ENCODE measurements at regions not wholly inside any gene's neighbourhood (a gene's known extent, or its start where the extent isn't known, plus 50 kb on each side); places are given as distances from the start of the nearest gene placed in this dataset.

DNA sequence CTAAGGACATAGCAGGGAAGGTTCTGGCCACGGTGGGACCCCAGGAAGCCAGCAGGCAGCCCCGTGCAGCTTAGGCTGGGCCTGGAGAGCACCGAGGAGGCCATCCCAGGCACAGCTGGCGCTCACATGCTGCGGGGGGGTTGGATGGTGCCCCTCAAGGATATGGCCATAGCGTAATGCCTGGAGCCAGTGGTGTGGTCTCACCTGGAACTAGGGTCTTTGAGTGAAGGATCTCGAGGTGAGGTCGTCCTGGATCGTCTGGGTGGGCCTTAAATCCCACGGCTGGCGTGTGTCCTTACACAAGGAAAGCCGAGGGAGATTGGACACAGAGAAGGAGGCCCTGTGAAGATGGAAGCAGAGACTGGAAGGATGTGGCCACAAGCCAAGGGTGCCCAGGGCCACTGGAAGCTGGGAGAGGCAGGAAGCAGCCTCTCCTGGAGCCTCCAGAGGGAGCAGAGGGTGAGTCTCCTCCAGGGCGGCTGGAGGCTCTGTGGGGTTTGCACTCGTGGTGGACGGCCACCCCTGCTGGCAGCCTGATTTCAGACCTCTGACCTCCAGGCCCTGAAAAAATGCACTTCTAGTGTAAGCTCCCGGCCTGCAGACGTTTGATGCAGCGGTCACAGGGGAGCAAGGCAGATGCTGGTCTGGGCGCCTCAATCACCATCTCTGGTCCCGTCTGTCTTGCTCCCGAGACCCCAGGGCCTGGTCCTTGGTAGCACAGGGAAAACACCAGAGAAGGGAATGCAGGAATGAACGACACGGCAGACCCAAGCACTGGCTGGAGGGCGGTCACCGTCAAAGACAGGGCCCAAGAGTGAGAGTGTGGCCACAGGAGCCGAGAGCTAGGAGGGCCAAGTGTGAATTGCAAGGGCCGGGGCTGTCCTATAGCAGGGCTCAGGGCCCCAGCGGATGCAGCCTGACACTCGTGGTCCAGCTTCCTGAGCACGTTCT is 218.6 kb downstream of the KIF26A start:
- no peak for DNase-seq (ENCODE audit: low spot score)

GRCh38 chr14:104357689-104358527 is 219.5 kb downstream of the KIF26A start:
- DNase-seq (ENCODE audit: low spot score), result no peak

DNA sequence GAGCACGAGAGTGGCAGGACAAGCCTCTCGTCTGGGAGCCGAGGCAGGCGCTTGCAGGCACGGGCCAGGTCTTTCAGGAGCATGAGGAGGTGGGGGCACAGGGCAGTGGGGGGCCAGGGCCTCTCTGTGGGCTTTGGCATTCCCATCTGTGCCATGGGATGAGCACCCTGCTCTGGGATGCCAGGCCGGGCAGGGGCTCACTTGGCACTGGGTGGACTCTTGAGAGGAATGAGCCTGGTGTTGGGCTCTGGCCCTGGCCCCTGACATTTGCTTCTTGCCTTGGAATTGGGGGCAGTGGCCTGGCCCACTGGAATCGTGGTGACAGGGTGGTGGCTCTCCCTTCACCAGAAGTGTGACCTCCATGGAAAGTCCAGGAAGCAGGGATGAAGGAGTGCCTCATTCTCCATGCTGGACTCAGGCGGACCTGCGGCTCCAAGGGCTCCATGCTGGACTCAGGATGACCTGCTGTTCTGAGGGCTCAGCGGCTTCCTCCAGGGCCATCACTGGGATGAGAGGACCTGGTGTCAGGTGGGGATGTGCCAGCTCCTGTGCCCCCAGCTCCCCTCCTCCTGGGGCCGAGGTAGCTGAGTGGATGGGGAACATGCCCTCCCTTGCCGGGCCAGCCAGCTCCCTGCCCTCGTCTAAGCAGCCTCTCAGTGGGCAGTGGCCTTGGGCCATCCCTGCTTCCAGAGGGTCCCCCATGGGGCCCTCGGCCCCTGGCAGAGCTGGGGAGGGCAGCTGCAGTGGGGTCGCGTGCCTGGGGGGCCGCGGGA is 220.3 kb downstream of the KIF26A start:
- no peak for DNase-seq (ENCODE audit: low spot score)

- no peak for DNase-seq (ENCODE audit: low spot score)
Observed at GRCh38 chr14:104359301-104359968, 220.1 kb upstream of the C14orf180 start.

- no peak for DNase-seq (ENCODE audit: low spot score)
Observed at GRCh38 chr14:104359969-104360442, 219.6 kb upstream of the C14orf180 start.

GRCh38 chr14:104360501-104360900 is 219.1 kb upstream of the C14orf180 start:
- DNase-seq (ENCODE audit: low spot score), result no peak

DNA sequence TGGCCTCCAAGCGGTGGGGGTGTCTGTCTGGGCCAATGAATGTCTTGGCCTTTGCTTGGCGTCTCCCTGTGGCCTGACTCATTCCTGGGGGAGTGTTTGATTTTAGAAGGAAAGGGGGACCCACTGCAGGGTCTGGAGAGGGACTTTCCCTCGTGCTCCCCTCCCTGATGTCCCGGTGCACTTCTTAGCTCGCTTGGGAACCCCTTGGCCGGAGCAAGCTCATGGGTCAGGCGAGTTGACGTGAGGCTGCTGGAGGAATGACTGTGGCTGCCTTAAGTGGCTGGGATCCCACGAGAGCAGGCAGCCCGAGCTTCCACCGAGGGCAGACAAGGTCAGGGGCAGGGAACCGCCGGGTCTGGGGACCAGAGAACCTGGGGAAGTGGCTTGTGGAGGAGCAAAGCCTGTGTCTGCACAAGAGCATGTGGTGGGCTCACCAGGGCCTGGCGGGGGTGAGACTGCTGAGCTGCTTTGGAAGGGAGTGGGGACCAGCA is 218.4 kb upstream of the C14orf180 start:
- no peak for DNase-seq (ENCODE audit: low spot score)

GRCh38 chr14:104361921-104362681 is 217.5 kb upstream of the C14orf180 start:
- DNase-seq (ENCODE audit: low spot score), result no peak

DNA sequence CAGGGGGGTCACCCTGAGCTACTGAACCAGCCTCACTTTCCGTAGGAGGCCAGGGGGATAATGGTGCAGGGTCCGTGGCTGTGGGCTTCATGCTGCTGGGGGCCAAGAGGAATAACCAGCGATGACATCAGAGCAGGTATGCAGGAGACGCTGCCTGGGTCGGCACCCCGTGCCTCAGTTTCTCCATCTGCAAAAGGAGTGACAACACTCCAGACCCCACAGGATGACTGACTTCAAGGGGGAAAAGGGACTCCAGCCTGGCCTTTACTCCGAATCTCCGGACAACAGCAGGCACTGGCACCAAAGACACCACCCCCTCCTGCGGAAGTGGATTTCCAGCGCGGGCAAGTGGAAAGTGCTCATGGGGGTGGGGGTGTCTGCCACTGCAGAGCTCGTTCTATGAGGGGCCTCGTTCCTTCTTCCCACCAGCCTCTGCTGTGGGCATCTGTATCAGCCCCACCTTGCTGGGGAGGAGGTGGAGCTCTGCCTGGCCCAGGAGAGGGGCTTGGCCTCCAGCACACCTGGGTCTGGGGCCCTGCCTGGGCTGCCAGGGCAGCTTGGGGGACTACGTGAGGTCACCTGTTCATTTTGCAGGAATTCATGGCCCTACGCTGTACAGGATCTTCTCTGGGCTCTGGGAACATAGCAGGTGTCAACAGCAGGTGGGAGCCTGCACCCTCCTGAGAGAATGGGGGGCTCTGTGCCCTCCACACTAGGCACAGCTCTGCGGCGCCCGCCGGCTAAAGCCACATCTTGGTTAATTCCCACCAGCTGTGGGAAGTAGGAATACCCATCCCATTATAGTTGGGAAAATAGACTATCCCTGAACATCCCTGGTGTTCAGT is 216.6 kb upstream of the C14orf180 start:
- no peak for DNase-seq (ENCODE audit: low spot score)

GRCh38 chr14:104363891-104364760 is 215.4 kb upstream of the C14orf180 start:
- DNase-seq (ENCODE audit: low spot score), result no peak

DNA sequence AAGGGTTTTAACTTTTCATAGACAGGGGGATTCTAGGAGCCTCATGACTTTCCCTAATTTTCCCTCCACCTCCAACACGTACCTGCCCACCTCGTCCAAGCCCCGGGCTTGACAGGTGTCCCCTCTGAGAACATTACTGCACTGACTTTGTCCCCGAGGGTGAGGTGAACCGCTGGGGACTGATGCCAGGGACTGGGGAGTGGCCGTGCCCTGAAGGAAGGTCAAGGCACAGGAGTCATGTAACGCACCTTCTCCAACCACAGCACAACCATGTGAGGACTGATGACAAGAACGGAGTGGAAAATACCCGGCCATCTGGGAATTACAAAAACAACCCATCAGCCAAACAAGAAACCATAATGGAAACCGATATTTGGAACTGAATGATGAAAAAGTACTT is 214.7 kb upstream of the C14orf180 start:
- no peak for DNase-seq (ENCODE audit: low spot score)

DNA sequence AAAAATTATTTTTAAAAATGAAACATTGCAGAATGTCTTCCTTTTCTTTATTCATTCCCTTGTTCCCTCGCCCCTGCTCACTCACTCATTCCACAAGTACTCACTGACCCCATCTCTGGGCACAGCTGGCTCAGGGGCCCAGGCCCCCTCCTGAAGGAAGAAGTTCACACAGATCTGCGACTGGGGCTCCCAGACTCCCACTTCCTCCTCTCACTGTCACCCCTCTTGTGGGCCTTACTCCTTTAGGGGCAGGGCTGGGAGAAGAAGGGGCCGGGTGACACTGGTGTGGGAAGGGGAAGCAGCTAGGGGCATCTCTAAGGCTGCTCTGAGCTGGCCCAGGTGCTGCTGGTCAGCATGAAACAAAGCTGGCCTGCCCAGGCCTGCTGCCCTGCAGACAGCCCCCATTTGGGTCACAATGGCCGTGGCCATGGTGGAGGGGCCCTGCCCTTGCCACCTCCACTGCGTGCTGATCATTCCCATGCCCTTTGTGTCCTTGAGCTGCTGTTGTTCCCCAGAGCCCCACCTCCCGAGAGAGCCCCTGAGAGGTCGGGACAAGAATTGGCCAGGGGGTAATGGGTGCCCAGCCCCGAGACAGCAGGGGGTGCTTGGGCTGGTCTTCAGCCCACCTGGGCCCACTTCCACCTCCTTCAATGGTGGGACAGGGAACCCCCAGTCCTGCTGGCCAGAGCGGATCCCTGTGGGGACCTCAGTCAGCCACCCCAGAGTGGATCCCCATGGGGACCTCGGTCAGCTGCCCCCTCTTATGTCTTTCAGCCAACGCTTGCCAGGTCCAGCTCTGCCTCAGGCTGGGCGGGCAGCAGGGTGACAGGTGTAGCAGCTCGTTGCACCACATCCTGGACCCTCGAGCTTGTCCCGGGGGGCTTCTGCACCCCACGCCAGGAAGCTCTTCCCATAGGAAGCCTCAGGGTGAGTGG is 212.4 kb upstream of the C14orf180 start:
- DNase-seq (ENCODE audit: low spot score), result no peak

DNA sequence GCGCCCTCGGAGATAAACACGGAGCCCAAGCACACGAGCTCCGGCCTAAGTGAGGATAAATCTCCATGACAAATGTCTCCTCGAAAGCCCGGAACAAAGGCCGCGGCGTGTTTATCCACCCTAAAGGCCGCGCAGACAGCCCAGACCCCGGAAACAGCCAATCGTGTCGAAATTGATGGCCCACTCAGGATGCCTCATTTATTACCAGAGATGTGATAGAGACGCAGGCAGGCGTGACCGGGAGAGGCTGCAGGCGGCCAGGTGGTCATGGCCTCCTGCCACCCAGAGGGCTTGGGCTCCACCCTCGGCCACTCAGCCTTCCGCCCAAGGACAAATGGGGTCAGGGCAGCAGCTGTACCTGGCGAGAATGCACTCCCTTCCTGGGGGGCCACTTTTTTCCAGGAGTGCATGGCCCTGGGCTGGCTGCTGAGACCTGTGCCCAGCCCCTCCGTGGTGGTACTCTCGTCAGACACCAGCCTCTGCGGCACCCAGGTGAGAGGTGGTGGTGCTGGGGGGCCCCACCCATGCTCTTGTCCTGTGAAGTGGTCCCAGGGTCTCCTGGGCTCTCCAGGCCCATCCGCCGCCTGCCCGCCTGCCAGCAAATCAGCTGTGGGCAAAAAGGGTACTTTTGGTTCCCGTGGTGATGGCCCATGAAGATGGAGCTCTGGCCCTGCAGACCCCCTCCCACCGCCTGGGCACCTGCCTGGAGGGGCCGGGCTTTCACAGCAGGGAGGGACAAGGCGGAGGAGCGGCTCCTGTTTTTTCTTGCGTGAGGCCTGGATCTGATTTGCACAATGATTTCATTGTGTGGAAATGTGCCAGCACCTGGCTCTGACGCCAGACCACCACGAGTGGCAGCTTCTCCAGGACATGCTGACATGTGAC is 211.5 kb upstream of the C14orf180 start:
- DNase-seq (ENCODE audit: low spot score), result no peak

- DNase-seq (ENCODE audit: low spot score), result no peak
Observed at GRCh38 chr14:104368751-104369100, 210.8 kb upstream of the C14orf180 start.

DNA sequence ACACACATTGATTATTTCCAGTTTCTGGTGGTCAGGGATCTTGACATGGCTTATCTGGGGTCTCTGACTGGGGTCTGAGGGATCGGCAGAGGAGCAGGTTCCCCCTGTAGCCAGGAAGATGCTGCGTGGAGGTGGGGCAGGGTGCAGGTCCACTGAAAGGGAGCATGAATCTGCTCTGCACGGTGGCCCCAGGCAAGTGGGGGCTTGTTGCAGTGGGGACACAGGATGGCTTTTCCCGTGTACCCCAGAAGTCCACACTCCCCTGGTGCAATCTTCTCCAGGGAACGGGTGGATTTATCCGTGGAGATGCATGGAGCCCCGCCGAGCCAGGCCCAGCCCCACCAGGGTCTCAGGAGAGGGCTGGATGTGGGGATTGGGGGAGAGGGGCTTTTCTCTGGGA is 210.4 kb upstream of the C14orf180 start:
- DNase-seq (ENCODE audit: low spot score), result no peak

GRCh38 chr14:104370256-104370870 is 209.2 kb upstream of the C14orf180 start:
- peak; percentile 17 for DNase-seq (ENCODE audit: low spot score)
